HG02885 (cell line): ENCODE measurements at regions not wholly inside any gene's neighbourhood (a gene's known extent, or its start where the extent isn't known, plus 50 kb on each side); places are given as distances from the start of the nearest gene placed in this dataset.
"Not testable (repeated sequence)": the region's sequence is repeated elsewhere in the genome, so short reads cannot be mapped to it uniquely, and the experiment has no call there.

Source experiments
- ATAC-seq: cut with Tn5 transposase; IDR thresholded peaks from one replicate; pipeline ENCODE4 v1.9.1; 2021; ENCODE audit warnings: mild to moderate bottlenecking; ENCODE audit not compliant: unreplicated experiment, poor library complexity

DNA sequence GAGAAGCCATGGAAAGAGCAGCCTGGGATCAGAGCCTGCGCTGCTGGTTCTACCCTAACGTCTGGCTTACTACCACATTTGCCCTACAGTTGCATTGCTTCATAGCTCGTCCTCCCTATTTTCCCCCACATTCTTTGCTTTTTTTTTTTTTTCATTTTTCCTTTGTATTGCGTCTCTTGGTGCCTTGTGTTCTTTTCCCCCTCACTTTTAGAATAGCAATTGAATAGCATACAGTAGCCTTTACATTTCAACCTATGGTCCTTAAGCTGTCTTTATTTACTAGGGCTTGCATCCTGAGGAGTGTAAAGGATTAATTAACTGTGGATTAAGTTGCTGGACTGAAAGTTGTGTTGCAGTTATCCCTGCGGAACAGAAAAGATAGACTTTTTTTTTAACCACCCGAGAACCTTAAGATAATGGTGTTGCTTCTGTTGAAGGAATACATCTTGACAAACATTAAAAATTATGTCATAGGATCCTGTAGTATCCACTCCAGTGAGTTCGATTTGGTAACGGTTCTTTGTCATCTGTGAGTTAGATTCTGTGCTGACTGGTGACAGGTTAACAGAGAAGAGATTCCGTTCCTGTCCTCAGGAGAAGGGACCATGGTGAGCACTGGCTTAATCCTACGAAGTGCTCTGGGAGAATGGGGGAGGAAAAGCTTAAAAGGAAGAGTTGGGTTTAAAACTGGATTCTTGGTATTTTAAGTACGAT lies 417.4 kb upstream of the NAALADL2 start:
- ATAC-seq = no peak

DNA sequence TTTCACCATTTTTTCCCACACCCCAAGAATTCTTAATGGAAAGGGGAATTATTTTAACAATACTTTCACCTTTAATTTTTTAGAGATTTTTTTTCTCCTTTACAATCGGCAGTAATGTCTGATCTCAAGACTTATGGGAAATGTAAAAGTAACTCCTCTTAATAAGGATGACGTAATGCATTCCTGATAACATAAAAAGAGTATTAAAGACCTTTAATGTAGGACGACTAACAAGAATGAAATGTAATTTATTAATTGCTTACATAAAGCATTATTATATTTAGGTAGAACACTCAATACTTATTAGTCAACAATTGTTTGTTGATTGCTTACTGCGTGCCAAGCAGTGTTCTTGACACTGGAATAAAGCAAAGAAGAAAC lies 416.8 kb upstream of the NAALADL2 start:
- ATAC-seq = no peak

DNA sequence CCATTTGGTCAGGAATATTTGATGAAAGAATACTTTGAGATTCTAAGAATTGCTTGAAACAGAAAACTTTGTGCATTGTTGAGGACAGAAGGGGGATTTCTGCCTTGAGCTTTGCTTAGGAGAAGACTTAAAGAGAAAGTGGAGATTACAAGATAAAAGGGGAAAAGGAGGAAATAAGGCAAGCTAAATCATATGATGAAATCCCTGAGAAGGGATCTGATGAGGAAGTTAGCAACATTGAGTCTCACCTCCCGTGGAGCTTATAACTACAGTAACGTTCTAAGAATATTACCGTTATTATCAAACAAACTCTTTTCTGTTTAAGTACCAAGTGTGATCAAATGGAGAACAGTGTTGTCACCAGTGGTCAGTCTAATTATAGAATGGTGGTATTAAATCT lies 414.7 kb upstream of the NAALADL2 start:
- ATAC-seq = no peak

- ATAC-seq = no peak
Observed at GRCh38 chr3:174457758-174458157, 401.4 kb upstream of the NAALADL2 start.

- ATAC-seq = no peak
Observed at GRCh38 chr3:174460831-174461230, 398.3 kb upstream of the NAALADL2 start.

- no peak for ATAC-seq
Observed at GRCh38 chr3:174462916-174463315, 396.2 kb upstream of the NAALADL2 start.

DNA sequence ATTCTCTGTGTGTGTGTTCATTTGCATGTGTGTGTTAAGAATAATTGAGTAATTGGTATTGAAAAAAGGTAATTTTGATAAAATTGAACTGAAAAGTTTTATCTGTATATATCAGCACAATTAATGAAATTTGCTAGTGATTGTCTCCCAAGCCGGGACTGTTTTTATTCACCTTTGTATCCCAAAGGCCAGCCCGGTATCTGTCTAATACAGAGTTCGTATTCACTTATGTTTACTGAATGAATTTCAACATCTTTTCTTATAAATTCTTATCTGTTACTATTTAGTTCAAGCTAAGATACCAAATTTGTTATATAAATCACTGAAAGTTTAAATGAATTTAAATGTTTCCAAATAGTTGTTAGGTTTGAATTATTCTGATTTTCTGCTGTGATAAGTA lies 394.0 kb upstream of the NAALADL2 start:
- ATAC-seq = no peak

DNA sequence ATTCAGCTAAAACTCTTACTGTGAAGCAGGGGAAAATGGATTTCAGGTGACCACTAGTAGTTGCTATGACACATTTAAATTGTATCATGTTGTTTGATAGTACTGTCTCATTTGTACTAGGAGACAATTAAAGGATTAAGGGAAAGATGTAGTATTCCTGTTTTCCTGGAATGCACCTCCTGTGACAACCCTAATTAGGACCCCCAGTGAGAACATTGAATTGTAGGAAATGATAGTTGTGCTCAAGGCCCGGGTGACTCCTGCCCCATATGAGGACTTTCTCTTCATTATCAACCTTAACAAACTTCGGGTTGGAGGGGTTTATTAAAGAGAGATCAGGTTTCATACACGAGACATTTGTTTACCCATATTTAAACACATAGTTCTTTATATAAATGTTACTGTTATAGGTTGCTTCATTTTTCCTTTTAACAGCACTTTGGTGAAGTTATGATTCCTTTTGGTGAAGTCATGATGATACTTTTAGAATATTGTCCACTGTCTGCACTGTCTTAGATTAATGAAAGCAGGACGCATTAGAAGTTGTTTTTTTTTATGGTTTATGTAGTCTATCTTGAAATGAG lies 392.6 kb upstream of the NAALADL2 start:
- ATAC-seq = no peak

DNA sequence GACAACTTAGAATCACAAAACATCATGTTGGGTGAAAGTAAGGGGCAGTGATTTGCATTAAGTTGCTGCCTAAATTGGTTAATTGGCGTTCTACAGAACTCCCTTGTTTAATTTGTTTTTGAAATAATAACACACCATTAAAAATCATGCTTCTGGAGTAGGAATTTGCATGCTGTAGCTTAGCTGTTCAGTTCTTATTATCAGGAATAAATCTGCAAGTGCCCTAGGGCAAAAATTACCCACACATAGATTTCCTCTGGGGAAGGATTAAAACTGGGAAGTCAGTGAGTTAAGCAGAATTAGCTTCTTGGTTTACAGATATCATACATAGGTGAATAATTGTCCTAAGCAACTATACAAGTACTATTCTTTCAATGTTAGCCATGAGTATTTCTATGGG lies 381.6 kb upstream of the NAALADL2 start:
- ATAC-seq = no peak

DNA sequence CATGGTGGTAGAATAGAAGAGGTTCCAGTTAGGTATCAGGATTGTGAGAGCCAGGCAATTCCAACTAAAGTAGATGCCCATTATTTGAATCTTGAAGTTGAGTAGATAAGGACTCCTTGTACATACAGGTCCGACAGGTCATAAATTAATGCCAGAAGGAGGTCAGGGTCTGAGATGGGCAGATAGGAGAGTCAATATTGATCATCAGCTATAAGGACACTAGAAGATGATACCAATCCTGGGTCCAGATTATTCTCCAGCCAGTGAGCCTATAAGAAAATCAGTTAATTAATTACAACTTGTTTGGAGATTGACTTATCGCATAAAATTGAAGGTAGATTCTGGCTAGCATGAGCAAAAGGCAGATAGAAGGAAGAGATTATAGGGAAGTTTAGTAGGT lies 378.4 kb upstream of the NAALADL2 start:
- no peak for ATAC-seq

- no peak for ATAC-seq
Observed at GRCh38 chr3:174482541-174482940, 376.6 kb upstream of the NAALADL2 start.

DNA sequence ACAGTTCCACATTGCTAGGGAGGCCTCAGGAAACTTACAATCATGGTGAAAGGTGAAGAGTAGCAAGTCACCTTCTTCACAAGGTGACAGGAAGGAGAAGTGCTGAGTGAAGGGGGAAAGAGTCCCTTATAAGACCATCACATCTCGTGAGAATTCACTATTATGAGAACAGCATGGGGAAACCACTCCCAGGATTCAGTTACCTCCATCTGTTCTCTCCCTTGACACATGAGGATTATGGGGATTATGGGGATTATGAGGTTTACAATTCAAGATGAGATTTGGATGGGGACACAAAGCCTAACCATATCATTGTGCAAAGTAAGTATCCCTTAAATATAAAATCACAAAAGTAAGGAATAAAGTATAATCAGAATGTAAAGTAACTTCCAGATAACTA lies 375.9 kb upstream of the NAALADL2 start:
- ATAC-seq = no peak

GRCh38 chr3:174483856-174484255 lies 375.3 kb upstream of the NAALADL2 start:
- ATAC-seq = not testable (repeated sequence)

DNA sequence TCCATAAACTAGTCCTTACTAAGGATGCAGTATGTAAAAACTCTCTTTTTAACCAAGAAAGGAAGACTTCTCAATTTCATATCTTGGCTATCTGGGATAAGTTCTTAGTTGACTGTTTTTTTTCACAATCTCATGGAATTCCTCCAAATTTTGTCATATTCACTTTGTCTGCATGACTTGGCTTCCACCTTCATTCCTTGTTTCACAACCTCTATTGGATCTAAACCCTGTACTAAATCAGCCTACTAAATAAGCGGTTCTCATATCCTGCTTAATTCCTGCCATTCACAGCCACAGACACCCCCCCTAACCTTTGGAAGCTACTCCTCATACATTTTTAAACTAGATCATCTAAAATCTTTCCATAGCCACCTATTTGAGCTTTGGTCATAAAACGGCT lies 370.6 kb upstream of the NAALADL2 start:
- ATAC-seq = no peak

GRCh38 chr3:174495311-174495710 lies 363.8 kb upstream of the NAALADL2 start:
- ATAC-seq = no peak

GRCh38 chr3:174495928-174496327 lies 363.2 kb upstream of the NAALADL2 start:
- ATAC-seq = no peak

DNA sequence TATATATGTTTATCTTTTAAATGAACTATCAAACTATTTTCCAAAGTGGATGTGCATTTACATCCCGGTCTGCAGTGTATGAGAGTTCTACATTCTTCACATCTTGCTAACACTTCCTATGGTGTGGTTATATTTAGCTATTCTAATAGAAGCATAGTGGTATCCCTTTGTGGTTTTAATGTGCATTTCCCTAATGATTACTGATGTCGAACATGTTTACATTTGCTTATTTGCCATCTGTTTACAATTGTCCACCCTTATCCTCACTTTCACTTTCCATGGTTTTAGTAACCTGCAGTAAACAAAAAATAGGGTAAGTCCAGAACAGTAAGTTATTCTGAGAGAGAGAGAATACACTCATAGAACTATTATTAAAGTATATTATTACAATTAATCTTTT lies 360.5 kb upstream of the NAALADL2 start:
- ATAC-seq = no peak

DNA sequence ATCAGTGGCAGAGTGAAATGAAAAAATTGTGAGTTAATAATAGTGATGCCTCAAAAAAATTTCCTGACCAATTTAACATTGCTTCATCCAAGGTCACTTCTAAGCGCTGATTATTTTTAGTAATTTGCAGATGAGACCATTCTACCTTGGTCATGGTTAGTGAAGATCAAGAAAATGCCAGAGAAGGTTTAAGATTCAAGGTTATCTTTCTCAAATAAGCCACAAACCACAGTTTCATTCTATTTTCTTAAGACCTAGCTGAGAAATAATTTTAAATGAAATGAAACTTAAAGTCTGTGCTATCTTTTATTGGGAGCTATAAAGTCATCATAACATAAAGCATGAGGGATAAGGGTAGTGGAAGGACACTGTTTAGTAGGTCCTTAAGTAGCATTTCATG lies 353.9 kb upstream of the NAALADL2 start:
- ATAC-seq = no peak

- no peak for ATAC-seq
Observed at GRCh38 chr3:174524203-174524602, 334.9 kb upstream of the NAALADL2 start.

- ATAC-seq = no peak
Observed at GRCh38 chr3:174529298-174529697, 329.8 kb upstream of the NAALADL2 start.

DNA sequence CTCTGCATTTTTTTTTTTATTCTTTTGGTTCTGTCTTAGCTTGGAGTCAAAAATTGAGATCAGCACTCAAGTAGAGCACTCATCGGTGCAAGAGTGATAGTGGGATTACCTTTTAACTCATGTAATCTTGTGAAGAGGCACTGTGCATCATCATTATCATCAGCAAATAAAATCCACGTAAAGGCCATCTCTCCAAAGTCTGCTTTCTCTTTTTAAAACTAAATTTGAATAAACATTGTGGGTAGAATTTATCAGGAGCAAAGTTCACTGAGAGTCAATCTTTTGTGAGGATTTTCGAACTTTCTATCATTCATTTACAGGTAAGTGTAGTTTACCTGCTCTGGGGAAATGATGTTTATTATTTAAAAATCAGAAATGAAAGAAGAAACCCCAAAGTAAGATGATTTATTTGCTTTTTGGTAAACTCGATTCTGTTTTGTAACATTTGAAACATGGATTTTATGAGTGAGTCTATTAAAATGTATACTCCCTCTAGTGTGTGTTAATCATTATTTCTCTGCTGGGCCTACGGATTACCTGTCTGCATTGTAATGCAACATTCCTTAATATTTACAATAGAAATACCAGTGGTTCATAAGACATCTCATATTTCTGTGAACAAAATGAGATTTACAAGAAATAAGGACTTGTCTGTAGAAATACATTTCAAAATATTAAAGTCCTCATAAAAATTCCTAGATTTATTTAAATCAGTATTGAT lies 327.7 kb upstream of the NAALADL2 start:
- ATAC-seq = no peak

GRCh38 chr3:174532216-174532615 lies 326.9 kb upstream of the NAALADL2 start:
- no peak for ATAC-seq
